ENCODE measurements at regions not wholly inside any gene's neighbourhood (a gene's known extent, or its start where the extent isn't known, plus 50 kb on each side); places are given as distances from the start of the nearest gene placed in this dataset.

- H2BK120ac ChIP-seq (replicated peaks; ENCODE audit: low read depth, low read length) = no peak overlapping the region
- no peak for DNase-seq (ENCODE audit: low read depth in 1 of 2, low spot score in 2 of 2)
- FAIRE-seq = no peak
- TF ChIP-seq USF2 (IDR thresholded peaks at IDR 0.05; ENCODE audit: low read length) (no peak), JUND (IDR thresholded peaks at IDR 0.05; ENCODE audit: low read length) (no peak), CTCF (IDR thresholded peaks at IDR 0.05; ENCODE audit: control extremely low read depth in 1 of 3, insufficient read depth in 1 of 3, low read depth in 1 of 3, low read length in 3 of 3) (no peak), CHD1 (IDR thresholded peaks at IDR 0.05; ENCODE audit: low read depth, low read length) (no peak), ZNF274 (IDR thresholded peaks at IDR 0.05; ENCODE audit: borderline replicate concordance, extremely low read depth, low read length) (no peak), EP300 (IDR thresholded peaks at IDR 0.05; ENCODE audit: borderline replicate concordance in 1 of 2, low read depth in 2 of 2, low read length in 2 of 2) (no peak), MAX (IDR thresholded peaks at IDR 0.05) (no peak), GABPA (IDR thresholded peaks at IDR 0.05; ENCODE audit: borderline replicate concordance, insufficient read depth, low read length) (no peak), EGR1 (IDR thresholded peaks at IDR 0.05; ENCODE audit: borderline replicate concordance, low read depth, low read length) (no peak), SP1 (IDR thresholded peaks at IDR 0.05; ENCODE audit: low read depth, low read length) (no peak), CBX8 (IDR thresholded peaks at IDR 0.05; ENCODE audit: borderline replicate concordance, low read depth, low read length) (no peak)
Observed at GRCh38 chr11:19378814-19379213, 138.1 kb upstream of the E2F8 start.

More at GRCh38 chr11:19378814-19379213, 138.1 kb upstream of the E2F8 start:
- Histone ChIP-seq H2BK15ac (ENCODE audit: low read length) (no peak overlapping the region), H3K79me1 (ENCODE audit: low read depth, low read length) (no peaks in the 10 kb centered on the region), H2BK12ac (ENCODE audit: low read depth, low read length) (no peak overlapping the region), H3K9me3 (ENCODE audit: insufficient read depth in 2 of 2, low read depth in 1 of 2, low read length in 1 of 2) (no peaks in the 10 kb centered on the region), H3K79me2 (ENCODE audit: control insufficient read depth in 1 of 2, insufficient read depth in 2 of 2, low read length in 2 of 2) (no peaks in the 10 kb centered on the region), H3K56ac (replicated peaks; ENCODE audit: insufficient read length, low read depth, low read length) (no peak overlapping the region), H3K18ac (ENCODE audit: extremely low read depth, low read length) (no peak overlapping the region), H2BK20ac (ENCODE audit: low read length) (no peak overlapping the region), H3K27ac (ENCODE audit: low read depth, low read length) (no peak overlapping the region), H2AK5ac (ENCODE audit: low read depth, low read length) (no peak overlapping the region), H3K27me3 (replicated peaks in 1 of 4; ENCODE audit: control insufficient read depth in 3 of 4, extremely low read depth in 1 of 4, insufficient read depth in 3 of 4, low read length in 3 of 4) (no peaks in the 10 kb centered on the region), H3K36me3 (ENCODE audit: control insufficient read depth in 2 of 4, insufficient read depth in 4 of 4, low read length in 3 of 4) (no peaks in the 10 kb centered on the region), H3K23me2 (ENCODE audit: low read depth, low read length) (no peaks in the 10 kb centered on the region), H3K23ac (ENCODE audit: insufficient read length) (no peak overlapping the region), H3K4ac (replicated peaks; ENCODE audit: insufficient read length, low read depth, low read length) (no peak overlapping the region), H4K20me1 (replicated peaks in 1 of 2; ENCODE audit: control insufficient read depth in 1 of 2, insufficient read depth in 2 of 2, low read length in 2 of 2) (no peaks in the 10 kb centered on the region), H4K91ac (replicated peaks; ENCODE audit: insufficient read length, low read length) (no peak overlapping the region), H3K14ac (ENCODE audit: insufficient read length) (no peak overlapping the region), H3K4me1 (replicated peaks in 1 of 4; ENCODE audit: control insufficient read depth in 3 of 4, insufficient read depth in 4 of 4, low read length in 3 of 4) (no peaks in the 10 kb centered on the region; a peak in 1 of 7 replicates), H3K4me3 (ENCODE audit: extremely low read depth in 1 of 4, insufficient read depth in 2 of 4, low read depth in 3 of 4, low read length in 4 of 4) (no peak overlapping the region), H2BK5ac (ENCODE audit: low read depth, low read length) (no peak overlapping the region), H4K5ac (ENCODE audit: insufficient read length, low read depth, low read length) (no peak overlapping the region), H4K8ac (ENCODE audit: extremely low read depth, insufficient read depth, low read length) (no peak overlapping the region; the same call in 1 of the 2 replicates), H2AFZ (ENCODE audit: low read length) (no peak overlapping the region), H3K4me2 (ENCODE audit: insufficient read depth in 1 of 2, low read depth in 2 of 2, low read length in 2 of 2) (no peak overlapping the region), H3K9ac (replicated peaks in 1 of 4; ENCODE audit: extremely low read depth in 1 of 4, low read depth in 3 of 4, low read length in 3 of 4) (no peak overlapping the region)
- ChIA-PET CTCF (ENCODE audit: partially characterized antibody) (interaction anchor here (0.9 to 3.0 kb wide), 4 partner anchors 8 to 141 kb away, joined by 3 to 10 read pairs (median 4); no protein-coding TSS in a partner anchor), POLR2A (ENCODE audit: partially characterized antibody) (no interaction called here)
- 86% methylated on average over 4 of the region's 4 CpGs; no CpG with 5 or more reads in 1 of the 2 experiments for WGBS, 2 experiments (ENCODE audit: extremely low coverage in 1 of 2, insufficient coverage in 1 of 2, insufficient read length in 1 of 2, insufficient replicate concordance in 2 of 2, low coverage in 1 of 2, low lambda C conversion rate in 2 of 2, missing lambda C conversion rate in 1 of 2)
